RPMI7951 (cell line): ENCODE measurements at regions not wholly inside any gene's neighbourhood (a gene's known extent, or its start where the extent isn't known, plus 50 kb on each side); places are given as distances from the start of the nearest gene placed in this dataset.
A peak's percentile ranks its signal among the peaks of the same experiment; 100 is the strongest.

Source experiments
- DNase-seq: peaks from one replicate; pipeline ENCODE4 v3.0.0-alpha.2; 2012; ENCODE audit warnings: low read depth

GRCh38 chr2:82694431-82694830 lies 1764.6 kb downstream of the SUCLG1 start:
- no peak for DNase-seq

GRCh38 chr2:82690757-82691411 lies 1768.2 kb downstream of the SUCLG1 start:
- no peak for DNase-seq

- DNase-seq: no peak
Measured at GRCh38 chr2:82675186-82675585, 1783.9 kb downstream of the SUCLG1 start.

GRCh38 chr2:82674652-82675051 lies 1784.4 kb downstream of the SUCLG1 start:
- no peak for DNase-seq

GRCh38 chr2:82667491-82667890 lies 1791.6 kb downstream of the SUCLG1 start:
- no peak for DNase-seq

GRCh38 chr2:82665691-82666090 lies 1793.4 kb downstream of the SUCLG1 start:
- no peak for DNase-seq

GRCh38 chr2:82657106-82657505 lies 1802.0 kb downstream of the SUCLG1 start:
- no peak for DNase-seq

GRCh38 chr2:82656420-82656819 lies 1802.7 kb downstream of the SUCLG1 start:
- DNase-seq: no peak

- DNase-seq: no peak
Measured at GRCh38 chr2:82652117-82652516, 1807.0 kb downstream of the SUCLG1 start.

- DNase-seq: no peak
Measured at GRCh38 chr2:82650038-82650437, 1809.0 kb downstream of the SUCLG1 start.

GRCh38 chr2:82641598-82642180 lies 1817.4 kb downstream of the SUCLG1 start:
- DNase-seq: no peak

- DNase-seq: peak; percentile 30
Measured at GRCh38 chr2:82636402-82637020, 1822.6 kb downstream of the SUCLG1 start.

- no peak for DNase-seq
Measured at GRCh38 chr2:82599021-82599420, 1860.1 kb downstream of the SUCLG1 start.

GRCh38 chr2:82596581-82596980 lies 1862.5 kb downstream of the SUCLG1 start:
- DNase-seq: no peak

GRCh38 chr2:82591718-82592117 lies 1867.4 kb downstream of the SUCLG1 start:
- DNase-seq: no peak

- no peak for DNase-seq
Measured at GRCh38 chr2:82576656-82577055, 1882.4 kb downstream of the SUCLG1 start.

GRCh38 chr2:82539280-82539621 lies 1919.8 kb downstream of the SUCLG1 start:
- DNase-seq: no peak

GRCh38 chr2:82538590-82539279 lies 1920.3 kb downstream of the SUCLG1 start:
- DNase-seq: no peak

GRCh38 chr2:82528288-82528687 lies 1930.8 kb downstream of the SUCLG1 start:
- DNase-seq: no peak

- no peak for DNase-seq
Measured at GRCh38 chr2:82527124-82527523, 1932.0 kb downstream of the SUCLG1 start.

- no peak for DNase-seq
Measured at GRCh38 chr2:82526277-82526676, 1932.8 kb downstream of the SUCLG1 start.

- no peak for DNase-seq
Measured at GRCh38 chr2:82525744-82526143, 1933.3 kb downstream of the SUCLG1 start.

GRCh38 chr2:82524826-82525225 lies 1934.3 kb downstream of the SUCLG1 start:
- no peak for DNase-seq
